ENCODE measurements at regions not wholly inside any gene's neighbourhood (a gene's known extent, or its start where the extent isn't known, plus 50 kb on each side); places are given as distances from the start of the nearest gene placed in this dataset.

- TF ChIP-seq CTCF (IDR thresholded peaks at IDR 0.05), result no peak
- TF ChIP-seq POLR2A (IDR thresholded peaks at IDR 0.05), result no peak
- no peak for TF ChIP-seq EP300 (IDR thresholded peaks at IDR 0.05)
Measured at GRCh38 chr7:155209478-155210319, 88.0 kb upstream of the INSIG1 start.
